Ishikawa (cell line): ENCODE measurements at regions not wholly inside any gene's neighbourhood (a gene's known extent, or its start where the extent isn't known, plus 50 kb on each side); places are given as distances from the start of the nearest gene placed in this dataset.

Source experiments
- CEBPB ChIP-seq: IDR thresholded peaks from 2 replicates; pipeline ENCODE4 v1.6.1; 2012
- REST ChIP-seq: IDR thresholded peaks from 2 replicates; pipeline ENCODE4 v1.6.1; 2012; ENCODE audit warnings: low read depth, mild to moderate bottlenecking

DNA sequence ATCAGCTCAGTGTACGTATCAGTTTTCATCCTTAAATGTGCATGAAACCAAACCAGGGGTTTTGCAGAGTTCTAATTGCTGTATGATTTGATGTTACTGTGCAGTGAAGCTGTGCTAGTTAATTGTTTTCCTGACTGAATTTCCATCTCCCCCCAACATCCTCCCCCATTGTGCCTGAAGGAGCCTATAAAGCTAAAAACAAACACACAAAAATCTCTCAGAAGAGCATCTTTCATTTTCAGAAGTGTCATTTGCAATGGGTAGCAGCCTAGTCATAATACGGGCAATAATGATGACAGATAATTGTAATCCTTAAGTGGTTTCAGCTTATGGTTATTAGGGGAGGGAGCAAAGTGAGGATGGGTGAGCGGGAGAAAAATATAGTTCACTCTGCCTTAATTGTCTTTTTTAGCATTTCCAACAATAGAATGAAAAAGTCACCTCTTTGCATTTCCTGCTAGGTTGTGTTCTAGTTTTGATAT lies 207.9 kb upstream of the TBL1XR1 start:
- no peak for TF ChIP-seq CEBPB
- no peak for TF ChIP-seq REST
